HG02571 (cell line): ENCODE measurements at regions not wholly inside any gene's neighbourhood (a gene's known extent, or its start where the extent isn't known, plus 50 kb on each side); places are given as distances from the start of the nearest gene placed in this dataset.
"Not testable (repeated sequence)": the region's sequence is repeated elsewhere in the genome, so short reads cannot be mapped to it uniquely, and the experiment has no call there.

Experiments
- ATAC-seq: cut with Tn5 transposase; IDR thresholded peaks from one replicate; pipeline ENCODE4 v1.9.1; 2021; ENCODE audit warnings: mild to moderate bottlenecking, moderate library complexity; ENCODE audit not compliant: unreplicated experiment

DNA sequence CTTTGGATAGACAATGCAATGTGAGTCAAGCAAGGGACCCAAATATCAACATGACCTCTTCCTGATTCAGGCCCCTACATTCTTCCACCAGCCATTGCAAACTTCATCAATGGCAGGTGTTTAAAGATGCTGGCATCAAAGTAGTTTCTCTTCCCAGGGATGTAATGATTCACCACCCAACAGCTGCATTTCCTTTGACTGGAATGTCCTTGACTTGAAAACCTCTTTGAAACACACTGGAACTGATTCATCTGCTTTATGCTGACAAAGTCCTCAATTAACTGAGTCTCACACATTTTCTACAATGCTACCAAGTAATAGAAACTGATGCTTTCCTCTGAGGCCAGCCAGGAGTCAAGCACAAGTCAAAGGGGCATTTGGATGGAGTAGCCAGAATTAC lies 385.5 kb downstream of the GBE1 start:
- no peak for ATAC-seq

DNA sequence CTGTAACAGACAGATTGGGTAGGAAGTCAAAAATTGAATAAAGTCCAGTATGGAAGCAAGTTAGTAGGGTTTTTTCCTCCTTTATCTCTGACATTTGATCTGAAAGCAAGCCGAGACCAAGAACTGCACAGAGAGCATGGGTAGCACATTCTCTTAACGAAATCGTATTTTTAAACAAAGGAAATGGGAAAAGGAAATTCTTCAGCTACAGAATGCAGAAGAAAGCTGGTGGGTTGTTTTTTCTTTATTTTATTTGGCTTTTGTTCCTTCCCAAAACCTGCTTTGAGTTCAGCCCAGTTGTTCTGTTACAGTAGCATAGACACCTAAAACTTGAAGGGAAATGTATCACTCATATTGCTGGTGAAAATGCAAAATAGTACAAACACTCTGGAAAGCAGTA lies 397.0 kb downstream of the GBE1 start:
- ATAC-seq, result no peak

DNA sequence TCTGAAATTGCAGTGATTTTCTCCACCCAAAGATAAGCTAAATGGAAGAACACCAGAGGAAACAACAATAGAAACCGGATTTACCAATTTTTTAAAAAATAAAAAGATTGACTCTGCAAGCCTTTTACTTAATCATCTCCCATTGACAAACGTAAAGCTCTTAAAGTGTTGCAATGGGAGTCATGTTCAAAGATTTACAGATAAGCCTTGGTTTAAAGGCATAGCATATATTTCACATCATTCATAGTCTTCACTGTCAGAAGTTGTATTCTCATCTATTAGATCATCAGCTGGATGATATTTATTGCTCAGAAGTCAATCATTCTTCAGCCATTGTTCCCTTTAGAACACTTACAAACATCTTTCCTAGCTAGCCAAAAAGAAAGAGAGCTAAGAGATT lies 397.6 kb downstream of the GBE1 start:
- ATAC-seq, result no peak

DNA sequence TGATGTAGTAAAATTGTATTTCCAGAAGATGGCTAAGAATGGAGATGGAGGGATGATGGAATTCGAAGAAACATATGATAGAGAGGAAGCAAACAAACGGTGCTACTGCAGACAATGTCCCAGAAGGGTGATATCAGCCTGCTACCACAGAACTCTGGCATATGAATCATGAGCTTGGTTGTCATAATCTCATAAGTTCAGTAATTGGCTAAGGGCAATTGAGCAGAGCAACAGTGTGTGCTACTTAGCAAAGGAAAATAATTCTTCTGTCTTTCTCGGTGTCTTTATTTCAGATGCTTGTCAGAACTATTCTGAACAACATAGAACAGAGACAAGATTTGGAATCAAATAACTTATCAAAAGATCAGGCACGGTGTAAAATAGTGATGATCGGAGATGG lies 407.3 kb downstream of the GBE1 start:
- ATAC-seq, result no peak

DNA sequence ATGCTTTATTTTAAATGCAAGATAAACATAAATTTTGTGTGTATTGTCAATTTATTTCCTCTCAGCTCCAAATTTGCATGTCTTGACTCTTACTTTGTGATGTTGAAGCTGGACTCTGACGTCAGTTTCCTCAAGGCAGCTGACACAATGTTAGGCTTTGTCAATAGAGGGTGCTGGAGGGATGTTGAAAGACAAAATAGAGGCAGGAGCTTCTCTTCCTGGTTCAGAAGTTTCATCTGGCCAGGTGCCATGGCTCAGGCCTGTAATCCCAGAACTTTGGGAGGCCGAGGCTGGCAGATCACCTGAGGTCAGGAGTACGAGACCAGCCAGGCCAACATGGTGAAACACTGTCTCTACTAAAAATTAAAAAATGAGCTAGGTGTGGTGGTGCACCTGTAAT lies 408.6 kb downstream of the GBE1 start:
- no peak for ATAC-seq

DNA sequence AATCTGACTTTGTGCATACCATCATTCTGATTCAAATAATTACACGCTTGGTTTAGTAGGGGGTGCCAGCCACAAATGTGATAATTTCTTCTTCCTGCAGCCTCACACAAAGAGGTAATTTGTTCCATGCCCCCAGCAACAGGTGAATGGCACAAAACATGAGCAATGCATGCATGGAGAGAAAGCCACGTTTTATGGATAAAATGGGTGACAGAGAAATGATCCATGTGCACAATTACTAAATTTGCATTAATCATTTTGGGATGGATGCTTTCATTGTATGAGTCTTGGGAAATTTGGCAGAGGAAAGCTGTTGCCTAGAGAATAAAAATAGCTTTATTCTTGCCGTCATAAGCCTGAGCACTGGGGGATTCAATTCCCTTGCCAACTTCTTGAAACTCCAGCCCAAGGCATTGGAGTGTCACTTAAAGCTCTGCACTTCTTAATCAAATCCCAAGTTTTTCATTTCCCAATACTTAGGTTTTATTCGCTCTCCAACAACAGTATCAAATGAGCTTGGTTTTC lies 411.6 kb downstream of the GBE1 start:
- ATAC-seq, result no peak

DNA sequence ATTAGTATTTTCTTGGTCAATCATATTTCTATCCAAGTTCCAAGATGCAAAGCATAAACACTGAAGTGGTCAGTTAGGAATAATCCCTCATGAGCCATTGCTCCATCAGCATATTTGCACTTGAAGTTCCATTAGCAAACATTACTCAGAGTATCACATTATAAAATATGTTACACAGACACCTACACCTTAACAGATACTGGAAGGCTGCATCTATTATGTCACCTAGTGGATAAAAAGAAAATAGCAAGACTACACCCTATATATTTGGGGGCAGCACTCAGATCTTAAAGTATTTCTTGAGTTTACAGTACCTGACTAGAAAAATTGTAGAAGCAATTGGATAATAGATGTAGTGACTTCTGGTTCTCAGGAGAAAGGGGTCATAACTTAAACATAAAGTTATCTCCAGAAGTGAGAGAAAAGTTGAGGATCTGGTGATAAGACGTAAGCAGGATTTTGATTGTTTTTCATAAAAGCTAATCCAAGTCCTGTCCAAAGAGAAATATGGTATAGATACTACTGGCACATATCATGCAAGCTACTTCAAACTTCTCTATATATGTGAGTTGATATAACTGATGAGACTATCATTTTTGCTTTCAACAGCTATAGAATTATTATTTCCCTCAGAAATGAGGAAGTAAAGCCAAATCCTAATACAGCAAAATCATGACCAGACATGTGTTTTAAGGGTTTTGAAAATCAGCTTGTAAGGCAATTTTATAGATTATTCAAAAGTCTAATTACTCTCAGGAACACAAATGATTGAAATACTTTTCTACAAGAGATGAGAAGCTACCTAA lies 422.2 kb downstream of the GBE1 start:
- ATAC-seq, result peak; percentile 59

DNA sequence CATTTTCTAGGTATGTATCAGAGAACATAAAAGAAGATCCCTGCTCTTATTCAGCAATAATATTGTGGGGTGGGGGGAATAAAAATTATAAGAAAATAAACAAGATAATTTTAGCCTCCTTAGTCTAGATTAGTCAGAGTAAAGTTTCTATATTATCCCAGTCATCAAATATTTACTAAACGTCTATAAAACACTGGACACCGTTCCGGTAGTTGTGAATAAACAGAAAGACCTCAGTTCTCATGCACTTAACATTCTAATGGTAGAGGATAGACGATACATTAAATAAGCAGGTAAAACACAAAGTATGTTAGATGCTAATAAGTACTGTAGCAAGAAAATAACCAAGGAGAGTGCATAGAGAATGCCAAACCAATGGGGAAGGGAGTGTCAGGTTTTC lies 425.0 kb downstream of the GBE1 start:
- ATAC-seq, result no peak

DNA sequence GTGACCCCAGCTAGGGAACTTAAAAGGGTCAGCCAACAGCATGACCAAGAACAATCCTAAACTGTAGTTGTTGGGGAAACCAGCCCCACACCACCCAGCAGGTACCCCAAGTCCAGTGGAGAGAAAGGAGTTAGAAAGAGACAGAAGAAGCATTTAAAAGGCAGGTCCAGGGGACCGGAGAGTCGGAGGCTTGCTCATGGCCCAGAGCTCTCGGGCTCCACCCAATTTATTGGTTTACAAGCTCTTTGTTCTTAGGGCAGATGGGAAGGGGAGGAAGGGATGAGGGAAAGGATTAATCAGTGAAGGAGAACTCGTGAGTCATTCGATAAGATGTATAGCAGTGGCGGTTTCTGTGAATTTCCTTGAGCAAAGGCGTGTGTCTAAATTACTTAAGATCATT lies 431.6 kb downstream of the GBE1 start:
- ATAC-seq, result not testable (repeated sequence)

DNA sequence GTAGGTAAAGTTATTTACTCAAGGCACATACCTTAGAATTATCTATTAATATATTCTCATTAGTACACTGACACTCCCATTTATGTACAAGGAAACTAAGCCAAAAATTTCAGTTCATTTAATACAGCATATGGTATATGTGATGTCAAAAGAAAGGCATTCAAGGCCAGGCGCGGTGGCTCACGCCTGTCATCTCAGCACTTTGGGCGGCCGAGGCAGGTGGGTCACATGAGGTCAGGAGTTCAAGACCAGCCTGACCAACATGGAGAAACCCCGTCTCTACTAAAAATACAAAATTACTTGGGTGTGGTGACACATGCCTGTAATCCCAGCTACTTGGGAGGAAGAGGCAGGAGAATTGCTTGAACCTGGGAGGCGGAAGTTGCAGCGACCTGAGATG lies 435.2 kb downstream of the GBE1 start:
- ATAC-seq, result no peak

DNA sequence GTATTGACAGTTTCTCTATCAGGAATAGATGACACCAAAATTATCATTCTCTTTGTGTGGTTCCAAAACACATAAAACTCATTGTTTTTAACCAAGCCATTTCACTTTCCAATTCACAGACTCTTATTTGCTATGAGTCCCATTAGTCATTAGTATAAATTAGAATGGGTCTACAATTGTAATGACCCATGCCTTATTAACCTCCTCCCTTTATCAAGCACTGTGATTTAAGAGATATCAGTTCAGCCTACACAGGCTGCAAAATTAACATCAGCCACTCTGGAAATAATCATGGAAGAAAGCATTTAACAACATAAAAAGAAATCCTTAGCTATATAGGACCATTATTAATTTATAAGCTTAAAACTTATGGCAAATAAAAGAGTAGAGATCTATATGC lies 440.6 kb downstream of the GBE1 start:
- no peak for ATAC-seq

DNA sequence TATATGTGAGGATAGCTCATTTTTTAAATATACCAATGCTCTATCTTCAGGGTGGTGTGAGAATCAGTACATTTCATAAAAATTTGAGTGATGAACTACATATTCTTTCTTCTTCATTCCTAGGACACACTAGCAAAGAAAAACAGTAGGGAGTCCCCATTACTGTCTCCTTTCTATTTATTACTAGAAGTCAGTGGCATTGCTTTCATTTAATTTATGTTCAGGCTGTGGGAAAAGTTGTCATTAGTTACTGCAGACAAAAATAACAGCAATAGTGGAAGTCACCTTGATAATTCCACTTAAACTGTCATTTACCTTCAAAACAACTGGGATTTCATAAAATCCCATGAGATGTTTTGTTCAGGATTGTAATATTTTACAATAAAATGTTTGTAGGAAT lies 446.4 kb downstream of the GBE1 start:
- no peak for ATAC-seq

DNA sequence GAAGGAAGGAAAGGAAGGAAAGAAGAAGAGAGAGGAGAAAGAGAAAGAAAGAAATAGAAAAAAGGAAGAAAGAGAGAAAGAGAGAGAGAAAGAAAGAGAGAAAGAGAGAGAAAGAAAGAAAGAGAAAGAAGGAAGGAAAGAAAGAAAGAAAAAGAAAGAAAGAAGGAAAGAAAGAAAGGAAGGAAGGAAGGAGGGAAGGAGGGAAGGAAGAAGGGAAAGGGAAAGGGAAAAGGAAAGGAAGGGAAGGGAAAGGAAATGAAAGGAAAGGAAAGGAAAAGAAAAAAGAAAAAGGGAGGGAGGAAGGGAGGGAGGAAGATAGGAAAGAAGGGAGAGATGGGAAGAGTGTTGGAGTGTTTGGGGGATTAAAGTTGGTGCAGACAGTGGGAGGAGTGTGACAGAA lies 450.1 kb downstream of the GBE1 start:
- ATAC-seq, result no peak

DNA sequence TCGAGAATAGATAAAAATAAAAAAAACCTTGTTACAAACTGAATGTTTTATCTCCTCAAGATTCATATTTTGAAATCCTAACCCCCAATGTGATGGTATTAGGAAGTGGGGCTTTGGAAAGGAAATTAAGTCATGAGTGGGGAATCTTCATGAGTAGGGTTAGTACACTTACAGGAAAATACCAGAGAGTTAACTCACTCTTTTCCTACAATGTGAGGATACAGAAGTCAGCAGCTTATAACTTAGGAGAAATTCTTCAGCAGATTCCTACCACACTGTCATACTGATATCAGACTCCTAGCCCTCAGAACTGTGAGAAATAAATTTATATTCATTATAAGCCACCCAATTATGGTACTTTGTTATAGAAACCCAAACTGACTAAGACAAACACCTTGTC lies 453.1 kb downstream of the GBE1 start:
- ATAC-seq, result no peak

DNA sequence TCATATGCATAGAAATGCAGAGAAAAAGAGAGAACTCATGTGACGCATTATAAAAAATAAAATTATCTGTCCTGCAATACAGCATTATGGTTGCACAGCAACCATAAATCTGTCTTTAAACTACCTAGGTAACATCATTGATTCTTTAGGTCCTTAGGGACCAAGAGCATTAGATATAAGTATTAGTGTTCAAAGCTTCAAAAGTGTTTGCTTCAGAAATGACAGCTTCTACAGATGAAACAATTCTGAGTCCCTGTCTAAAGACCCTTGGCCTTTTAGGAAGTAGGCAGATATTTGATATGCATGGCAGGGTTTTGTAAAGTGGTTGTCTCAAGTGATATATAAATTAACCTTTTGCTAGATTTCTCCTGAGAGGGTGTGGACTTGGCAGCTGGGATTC lies 454.2 kb downstream of the GBE1 start:
- ATAC-seq, result no peak

DNA sequence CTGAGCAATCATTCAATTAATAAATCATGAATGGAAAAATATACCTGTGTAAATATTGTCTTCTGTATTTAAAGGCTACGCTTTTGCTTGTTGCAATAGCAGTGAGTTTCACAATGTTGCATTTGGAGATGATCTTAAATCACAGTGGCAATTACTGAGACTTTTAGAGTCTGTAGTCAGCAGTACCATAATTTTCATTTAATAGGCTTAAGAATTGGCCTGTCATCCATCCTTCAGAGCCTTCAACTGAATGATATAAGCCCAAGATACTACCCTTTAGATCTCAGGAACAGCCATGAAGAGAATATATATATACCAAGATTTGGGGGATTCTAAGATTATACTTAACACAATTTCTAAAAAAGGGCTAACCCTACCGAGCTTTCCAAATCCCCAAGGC lies 458.1 kb downstream of the GBE1 start:
- ATAC-seq, result no peak

DNA sequence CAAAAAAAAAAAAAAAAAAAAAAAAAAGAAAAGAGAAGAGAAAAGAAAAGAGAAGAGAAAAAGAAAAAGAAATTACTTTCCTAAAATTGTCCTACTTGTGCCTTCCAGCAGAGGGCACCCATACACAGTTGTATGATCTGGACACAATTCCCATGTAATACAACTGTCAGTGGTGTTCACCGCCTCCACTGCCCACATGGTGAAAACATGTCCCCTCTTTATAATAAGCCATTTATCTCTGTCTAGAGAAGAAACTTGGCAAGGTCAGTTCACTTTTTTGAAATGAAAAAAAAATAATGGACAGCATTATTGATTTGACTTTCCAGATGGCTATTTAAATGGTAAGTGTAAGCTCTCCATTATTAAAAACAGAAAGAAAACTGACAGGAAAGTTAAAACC lies 459.4 kb downstream of the GBE1 start:
- ATAC-seq, result peak; percentile 81

DNA sequence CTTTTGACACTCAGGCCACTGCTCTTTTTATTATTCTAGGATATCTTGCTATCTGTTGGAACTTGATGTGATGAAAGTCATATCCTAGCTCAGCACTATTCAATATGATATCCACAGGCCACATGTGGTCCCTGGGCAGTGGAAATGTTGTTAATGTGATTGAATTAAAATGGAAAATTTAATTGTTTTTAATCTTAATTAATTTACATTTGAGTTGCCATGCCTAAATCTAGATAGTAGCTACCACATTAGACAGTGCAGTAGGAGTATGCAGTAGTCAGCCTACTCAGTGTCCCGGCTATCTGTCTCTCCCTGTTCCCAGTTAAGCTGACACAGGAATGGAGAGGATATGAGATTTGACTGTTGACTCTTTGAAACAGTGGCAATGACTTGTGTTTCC lies 460.2 kb downstream of the GBE1 start:
- no peak for ATAC-seq

DNA sequence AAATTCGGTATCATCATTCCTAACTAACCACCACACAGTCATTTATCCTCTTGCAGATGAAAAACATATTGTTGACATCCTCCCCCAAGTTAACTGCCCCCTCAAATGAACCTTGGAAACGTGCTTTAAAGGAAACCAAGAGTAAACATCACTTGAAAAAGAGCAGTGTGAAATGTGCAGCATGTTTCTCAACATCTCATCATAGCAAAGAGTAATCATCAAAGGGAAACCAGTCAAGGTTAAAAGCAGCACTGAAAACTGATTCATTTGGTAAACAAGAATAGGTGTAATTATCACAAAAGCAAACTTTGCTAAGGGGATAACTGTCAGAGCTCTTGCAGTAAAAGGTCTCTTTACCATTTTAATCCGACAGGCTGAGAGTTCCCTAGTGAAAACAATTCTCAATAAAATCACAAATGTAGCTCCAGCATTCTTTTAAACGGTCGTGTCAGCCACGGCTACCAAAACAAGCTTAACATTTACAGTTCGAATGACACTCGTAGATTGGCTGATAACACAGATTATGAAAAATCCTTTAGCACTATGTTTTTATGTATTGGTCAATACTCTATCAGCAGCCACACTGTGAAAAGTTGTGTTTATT lies 461.0 kb downstream of the GBE1 start:
- ATAC-seq, result no peak

DNA sequence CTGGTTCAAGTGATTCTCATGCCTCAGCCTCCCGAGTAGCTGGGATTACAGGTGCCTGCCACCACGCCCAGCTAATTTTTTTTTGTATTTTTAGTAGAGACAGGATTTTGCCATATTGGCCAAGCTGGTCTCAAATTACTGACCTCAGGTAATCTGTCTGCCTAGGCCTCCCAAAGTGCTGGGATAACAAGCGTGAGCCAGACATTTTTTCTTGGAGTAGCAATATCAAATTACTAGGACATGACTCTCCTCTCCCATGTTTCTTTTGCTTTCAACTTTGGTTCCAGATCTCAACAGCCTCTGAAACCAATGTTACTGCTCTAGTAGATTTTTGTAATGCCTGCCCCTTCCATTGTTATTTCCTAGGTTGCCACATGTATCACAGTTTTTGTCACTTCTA lies 462.0 kb downstream of the GBE1 start:
- ATAC-seq, result no peak

DNA sequence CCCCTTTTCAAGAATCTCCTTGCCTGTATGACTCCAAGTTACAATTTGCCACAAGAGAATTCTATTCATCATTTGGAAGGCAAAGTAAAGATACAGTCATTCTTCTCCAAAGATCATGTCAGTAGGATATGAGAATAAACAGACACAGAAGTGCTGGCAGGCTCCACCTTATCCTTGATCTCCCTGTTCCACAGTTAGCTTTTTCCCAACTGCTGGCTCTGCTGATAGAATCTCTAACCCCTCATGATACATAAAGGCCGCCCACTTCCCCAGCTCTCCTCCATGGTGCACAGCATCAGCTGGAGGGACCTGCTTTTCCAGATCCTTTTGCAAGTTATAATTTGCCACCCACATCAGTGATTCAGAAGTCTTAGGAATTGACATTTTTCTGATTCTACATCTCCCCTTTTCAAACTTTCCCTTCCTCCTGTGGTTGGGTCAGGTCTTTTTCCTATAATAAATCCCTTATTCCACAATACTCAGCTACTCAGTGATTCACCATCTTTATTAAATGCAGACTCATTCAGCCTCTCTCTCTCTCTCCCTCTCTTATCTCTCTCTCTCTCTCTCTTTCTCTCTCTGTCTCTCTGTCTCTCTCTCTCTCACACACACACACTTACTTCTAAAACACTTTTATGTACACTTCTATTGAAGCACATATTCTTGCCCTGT lies 465.4 kb downstream of the GBE1 start:
- no peak for ATAC-seq

DNA sequence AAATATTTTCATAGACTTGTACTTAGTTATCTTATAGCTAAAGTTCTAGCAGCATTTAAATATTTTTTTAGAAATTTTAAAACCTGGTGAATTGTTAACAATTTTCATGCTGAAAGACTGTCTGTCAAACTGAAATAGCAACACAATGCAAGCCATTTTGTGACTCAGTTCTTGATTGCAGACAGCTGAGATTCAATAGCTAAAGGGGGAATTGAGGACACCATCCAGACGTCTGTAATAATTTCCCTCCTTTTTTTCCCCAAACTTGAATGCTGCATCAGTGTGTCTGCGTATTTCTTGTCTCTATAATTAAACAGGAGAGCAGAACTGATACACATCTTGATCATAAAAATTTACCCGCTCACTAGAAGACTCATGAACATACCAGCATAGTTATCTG lies 468.3 kb downstream of the GBE1 start:
- no peak for ATAC-seq
